GM13977 (cell line): ENCODE measurements at regions not wholly inside any gene's neighbourhood (a gene's known extent, or its start where the extent isn't known, plus 50 kb on each side); places are given as distances from the start of the nearest gene placed in this dataset.

Experiments used
- DNase-seq: peaks from one replicate; pipeline ENCODE4 v3.0.0; 2012; ENCODE audit warnings: low spot score
- in situ Hi-C: fragments of 300-500 bp; cut with MboI; formaldehyde crosslinking; loops from one replicate; pipeline ENCODE4 v1.12.0; 2022; ENCODE audit warnings: low sequenced_read_pairs, low pct_unique_long_range_greater_than_20kb, mixed read lengths, inconsistent platforms; ENCODE audit not compliant: unreplicated experiment
- TF ChIP-seq, protein P1 (sequence below): IDR thresholded peaks from 2 replicates; pipeline ENCODE4 v1.5.1; 2012; ENCODE audit warnings: mild to moderate bottlenecking, control low read depth; ENCODE audit not compliant: insufficient read depth; ENCODE audit errors: extremely low read depth, missing control alignments

DNA sequence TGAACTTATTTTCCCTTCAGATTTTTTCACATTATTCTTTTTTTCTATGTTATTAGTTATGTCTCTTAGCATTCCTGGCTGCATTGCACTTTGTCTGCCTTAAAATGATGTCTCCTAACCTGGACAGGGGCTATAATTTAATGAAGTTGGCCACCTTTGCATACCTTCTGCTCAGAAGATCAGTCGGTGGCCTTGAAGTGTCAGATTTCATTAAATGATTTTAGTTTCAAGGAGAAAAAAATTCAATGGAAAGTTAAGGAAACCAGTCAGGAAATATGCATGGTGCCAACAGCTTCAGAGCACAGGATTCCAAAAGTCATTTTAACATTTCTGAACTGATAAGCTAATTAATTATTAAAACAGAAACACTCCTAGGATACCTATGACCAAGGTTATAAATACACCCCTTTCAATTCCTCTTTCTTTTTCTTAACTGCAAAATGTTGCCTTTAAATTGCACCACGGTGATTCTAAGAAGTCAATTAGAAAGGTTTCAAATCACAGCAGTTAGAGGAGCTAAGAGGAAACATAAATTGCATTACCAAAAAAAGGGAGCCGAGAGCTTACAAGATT is 533.4 kb downstream of the KCNJ2 start:
- in situ Hi-C loops, result no loop called here

DNA sequence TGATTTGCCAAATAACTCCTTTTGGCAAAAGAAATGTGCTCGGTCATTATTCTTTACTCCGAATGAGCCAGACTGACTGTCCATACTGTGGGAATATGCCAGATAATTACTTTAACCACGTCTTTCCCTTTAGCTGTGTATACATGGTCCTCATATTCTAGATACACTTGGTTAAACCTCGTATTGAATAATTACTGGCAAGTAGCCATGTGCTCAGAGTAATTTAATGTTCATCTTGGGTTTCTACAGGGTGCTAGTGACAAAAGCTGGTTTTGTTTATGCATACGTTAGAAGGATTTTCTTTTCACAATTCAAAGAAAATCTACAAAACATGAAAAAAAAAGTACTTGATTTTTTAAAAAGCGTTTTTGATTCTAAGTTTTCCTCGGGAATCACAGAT is 540.3 kb downstream of the KCNJ2 start:
- in situ Hi-C loops, result no loop called here
- no peak for DNase-seq
- TF ChIP-seq, protein P1, sequence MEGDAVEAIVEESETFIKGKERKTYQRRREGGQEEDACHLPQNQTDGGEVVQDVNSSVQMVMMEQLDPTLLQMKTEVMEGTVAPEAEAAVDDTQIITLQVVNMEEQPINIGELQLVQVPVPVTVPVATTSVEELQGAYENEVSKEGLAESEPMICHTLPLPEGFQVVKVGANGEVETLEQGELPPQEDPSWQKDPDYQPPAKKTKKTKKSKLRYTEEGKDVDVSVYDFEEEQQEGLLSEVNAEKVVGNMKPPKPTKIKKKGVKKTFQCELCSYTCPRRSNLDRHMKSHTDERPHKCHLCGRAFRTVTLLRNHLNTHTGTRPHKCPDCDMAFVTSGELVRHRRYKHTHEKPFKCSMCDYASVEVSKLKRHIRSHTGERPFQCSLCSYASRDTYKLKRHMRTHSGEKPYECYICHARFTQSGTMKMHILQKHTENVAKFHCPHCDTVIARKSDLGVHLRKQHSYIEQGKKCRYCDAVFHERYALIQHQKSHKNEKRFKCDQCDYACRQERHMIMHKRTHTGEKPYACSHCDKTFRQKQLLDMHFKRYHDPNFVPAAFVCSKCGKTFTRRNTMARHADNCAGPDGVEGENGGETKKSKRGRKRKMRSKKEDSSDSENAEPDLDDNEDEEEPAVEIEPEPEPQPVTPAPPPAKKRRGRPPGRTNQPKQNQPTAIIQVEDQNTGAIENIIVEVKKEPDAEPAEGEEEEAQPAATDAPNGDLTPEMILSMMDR, result no peak

More for the DNA sequence above, 533.4 kb downstream of the KCNJ2 start:
- TF ChIP-seq, protein P1, result no peak
- no peak for DNase-seq

DNA sequence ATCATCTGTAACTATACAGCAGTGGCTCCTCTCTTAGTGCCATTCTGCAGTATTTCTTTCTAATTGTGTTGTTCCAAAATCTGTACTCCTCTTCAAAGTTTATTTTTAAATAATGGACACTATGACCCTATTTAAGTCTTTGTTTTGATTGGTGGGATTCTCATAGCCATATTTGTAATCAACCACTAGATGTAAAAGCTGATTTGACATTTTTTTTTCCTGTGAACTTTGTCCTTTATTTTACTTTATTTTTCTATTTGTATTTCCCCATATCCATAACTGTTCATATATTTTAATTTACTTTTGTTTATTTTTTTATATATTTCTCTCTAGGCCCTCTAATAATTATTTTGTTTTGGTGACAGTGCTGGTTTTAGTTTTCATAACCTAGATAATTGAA is 544.4 kb downstream of the KCNJ2 start:
- TF ChIP-seq, protein P1, result no peak
- no peak for DNase-seq
- in situ Hi-C loops, result no loop called here

DNA sequence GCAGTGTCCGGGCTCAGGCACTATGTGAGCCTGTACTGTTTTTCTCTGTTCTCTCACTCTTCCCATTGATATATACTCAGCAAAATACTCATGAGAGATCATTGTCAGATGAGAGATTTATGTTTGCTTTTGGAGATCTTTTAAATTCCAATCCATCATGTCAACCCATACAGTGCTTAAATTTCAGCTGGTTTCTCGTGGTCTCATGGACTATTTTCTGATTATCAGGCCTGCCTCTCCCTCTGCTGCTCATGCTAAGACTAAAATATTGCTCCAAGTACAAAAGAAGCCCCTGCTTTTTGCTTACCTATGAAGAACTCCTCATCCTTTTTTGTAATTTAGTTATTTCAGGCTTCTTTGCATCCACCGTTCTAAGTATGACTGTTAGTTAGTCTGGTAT is 547.2 kb downstream of the KCNJ2 start:
- DNase-seq, result no peak
- TF ChIP-seq, protein P1, result no peak
- in situ Hi-C loops, result no loop called here

DNA sequence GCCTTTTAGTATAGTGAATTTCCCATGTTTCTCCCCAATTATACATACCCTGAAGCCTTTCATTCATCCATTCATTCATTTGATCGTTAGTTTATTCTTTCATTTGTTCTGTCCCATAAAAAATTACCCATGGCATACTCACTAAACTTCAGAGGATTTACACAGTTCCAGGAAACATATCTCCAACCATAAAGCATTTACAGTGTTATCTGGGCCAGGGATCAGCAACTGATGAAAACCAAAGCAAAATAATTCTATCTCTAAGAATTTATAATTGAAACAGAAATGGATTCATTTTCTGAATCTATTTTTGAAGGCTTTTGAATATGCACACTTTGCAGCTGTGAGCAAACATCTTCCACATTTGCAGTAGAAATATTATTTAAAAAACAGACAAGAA is 547.7 kb downstream of the KCNJ2 start:
- TF ChIP-seq, protein P1, result no peak
- in situ Hi-C loops, result no loop called here

DNA sequence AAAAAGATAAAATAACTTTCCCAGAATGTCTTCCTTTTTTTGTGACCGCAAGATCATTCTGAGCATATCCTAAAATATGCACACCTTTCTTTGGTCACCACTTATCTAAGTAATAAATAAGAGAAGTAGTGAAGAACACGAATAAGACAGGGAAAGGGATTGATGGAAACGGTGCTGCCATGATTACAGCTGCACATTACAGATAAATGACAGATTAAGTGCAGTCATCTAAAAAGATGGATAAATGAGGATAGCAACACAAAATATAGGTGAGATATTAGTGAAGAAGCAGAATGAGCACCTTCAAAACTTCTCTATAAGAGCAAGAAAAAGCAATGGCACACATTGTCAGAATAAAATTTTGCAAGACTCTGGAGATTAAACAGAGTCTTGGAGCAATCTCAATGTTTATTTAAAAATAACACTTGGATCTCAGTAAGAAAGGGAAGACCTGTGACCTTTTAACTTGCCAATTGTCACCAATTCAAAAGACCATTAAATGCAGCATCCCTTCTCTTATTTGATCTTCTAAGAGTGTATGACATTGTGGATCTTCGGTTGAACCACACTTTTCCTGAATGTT is 567.1 kb downstream of the KCNJ2 start:
- in situ Hi-C loops, result no loop called here
- TF ChIP-seq, protein P1, result no peak
- no peak for DNase-seq

More for the DNA sequence above, 547.7 kb downstream of the KCNJ2 start:
- no peak for DNase-seq
